Esophagus squamous epithelium (tissue), 5 donors: ENCODE measurements at regions not wholly inside any gene's neighbourhood (a gene's known extent, or its start where the extent isn't known, plus 50 kb on each side); places are given as distances from the start of the nearest gene placed in this dataset.

Experiments
- DNase-seq: peaks from one replicate; lab custom pipeline; 2025; lab: John Stamatoyannopoulos, UW
- H3K27ac ChIP-seq, 4 donors: fragments of 200-600 bp; sonication (generic); one replicate each; pipeline ENCODE4 v1.5.1; 2016 to 2019; ENCODE audit warnings: mild to moderate bottlenecking in 1 of 4
- H3K27me3 ChIP-seq, 4 donors: fragments of 200-600 bp; sonication (generic); 1 replicate in 3 of 4; 2 replicates in 1 of 4; pipeline versions ENCODE4 v1.5.1 to v1.6.0; 2017 to 2021; ENCODE audit warnings: antibody characterized with exemption in 1 of 4
- H3K36me3 ChIP-seq, 3 donors: fragments of 200-600 bp; sonication (generic); one replicate each; pipeline ENCODE4 v1.5.1; 2016 to 2019
- H3K4me1 ChIP-seq, 3 donors: fragments of 200-600 bp; sonication (generic); one replicate each; pipeline ENCODE4 v1.5.1; 2017 to 2019
- H3K4me3 ChIP-seq, 4 donors: fragments of 200-600 bp; sonication (generic); 1 replicate in 3 of 4; 2 replicates in 1 of 4; pipeline ENCODE4 v1.5.1; 2016 to 2019; ENCODE audit warnings: mild to moderate bottlenecking in 2 of 4, moderate library complexity in 1 of 4
- H3K9me3 ChIP-seq, 3 donors: fragments of 200-600 bp; sonication (generic); one replicate each; pipeline ENCODE4 v1.5.1; 2016 to 2019
- POLR2A ChIP-seq, 4 donors: fragments of 450-650 bp; IDR thresholded peaks; one replicate each; pipeline ENCODE4 v1.6.1; 2017; ENCODE audit warnings: antibody characterized with exemption in 4 of 4, mild to moderate bottlenecking in 4 of 4, moderate library complexity in 3 of 4
- WGBS, 2 donors: methylation state at CpG; one replicate each; pipeline ENCODE4 v1.1.5; 2018; 5-methylcytosine and 5-hydroxymethylcytosine counted together
- intact Hi-C: fragments of 100-400 bp; cut with DNase I; formaldehyde crosslinking; loops from one replicate; pipeline ENCODE4 v1.15.0; 2022
- TF ChIP-seq, protein P1 (sequence below), 6 experiments: fragments of 450-650 bp in 4 of 6; fragments of 200-600 bp in 2 of 6; sonication (generic) in 2 of 6; IDR thresholded peaks; one replicate each; pipeline ENCODE4 v1.5.1; 2016 to 2019; ENCODE audit warnings: antibody characterized with exemption in 6 of 6, mild to moderate bottlenecking in 4 of 6, moderate library complexity in 4 of 6
- donor health status: DM: yes; HTN: yes; CAD: no.

DNA sequence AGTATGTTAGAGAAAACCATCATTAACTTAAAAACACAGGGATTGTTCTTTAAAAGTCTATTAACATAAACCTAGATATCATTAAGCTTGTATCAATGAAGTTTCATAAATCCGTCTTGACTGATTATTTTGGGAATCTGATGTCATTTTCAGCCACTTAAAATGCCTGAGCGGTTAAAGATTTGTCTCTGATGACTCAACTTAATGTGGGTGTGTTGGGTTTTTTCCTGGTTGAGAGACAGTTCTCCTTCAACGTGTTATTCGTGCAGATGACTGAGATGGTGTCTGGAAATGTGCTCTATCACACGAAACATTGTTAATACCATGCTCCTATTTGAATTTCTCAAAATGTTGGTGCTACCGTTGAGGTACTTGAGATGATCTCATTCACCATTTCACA lies 227.3 kb upstream of the TENM3 start:
- no peaks in the 10 kb centered on the region for H3K36me3 ChIP-seq
- no peaks in the 10 kb centered on the region for H3K4me1 ChIP-seq
- WGBS, 2 donors = 42 to 58% methylated on average over 6 of the region's 6 CpGs
- intact Hi-C loops = no loop called here
- TF ChIP-seq POLR2A (IDR thresholded peaks at IDR 0.05) = no peak
- TF ChIP-seq, protein P1, sequence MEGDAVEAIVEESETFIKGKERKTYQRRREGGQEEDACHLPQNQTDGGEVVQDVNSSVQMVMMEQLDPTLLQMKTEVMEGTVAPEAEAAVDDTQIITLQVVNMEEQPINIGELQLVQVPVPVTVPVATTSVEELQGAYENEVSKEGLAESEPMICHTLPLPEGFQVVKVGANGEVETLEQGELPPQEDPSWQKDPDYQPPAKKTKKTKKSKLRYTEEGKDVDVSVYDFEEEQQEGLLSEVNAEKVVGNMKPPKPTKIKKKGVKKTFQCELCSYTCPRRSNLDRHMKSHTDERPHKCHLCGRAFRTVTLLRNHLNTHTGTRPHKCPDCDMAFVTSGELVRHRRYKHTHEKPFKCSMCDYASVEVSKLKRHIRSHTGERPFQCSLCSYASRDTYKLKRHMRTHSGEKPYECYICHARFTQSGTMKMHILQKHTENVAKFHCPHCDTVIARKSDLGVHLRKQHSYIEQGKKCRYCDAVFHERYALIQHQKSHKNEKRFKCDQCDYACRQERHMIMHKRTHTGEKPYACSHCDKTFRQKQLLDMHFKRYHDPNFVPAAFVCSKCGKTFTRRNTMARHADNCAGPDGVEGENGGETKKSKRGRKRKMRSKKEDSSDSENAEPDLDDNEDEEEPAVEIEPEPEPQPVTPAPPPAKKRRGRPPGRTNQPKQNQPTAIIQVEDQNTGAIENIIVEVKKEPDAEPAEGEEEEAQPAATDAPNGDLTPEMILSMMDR (IDR thresholded peaks at IDR 0.05) = no peak
- H3K27ac ChIP-seq = no peak overlapping the region
- H3K27me3 ChIP-seq = no peaks in the 10 kb centered on the region
- DNase-seq = no peak
- no peaks in the 10 kb centered on the region for H3K9me3 ChIP-seq
- no peak overlapping the region for H3K4me3 ChIP-seq

DNA sequence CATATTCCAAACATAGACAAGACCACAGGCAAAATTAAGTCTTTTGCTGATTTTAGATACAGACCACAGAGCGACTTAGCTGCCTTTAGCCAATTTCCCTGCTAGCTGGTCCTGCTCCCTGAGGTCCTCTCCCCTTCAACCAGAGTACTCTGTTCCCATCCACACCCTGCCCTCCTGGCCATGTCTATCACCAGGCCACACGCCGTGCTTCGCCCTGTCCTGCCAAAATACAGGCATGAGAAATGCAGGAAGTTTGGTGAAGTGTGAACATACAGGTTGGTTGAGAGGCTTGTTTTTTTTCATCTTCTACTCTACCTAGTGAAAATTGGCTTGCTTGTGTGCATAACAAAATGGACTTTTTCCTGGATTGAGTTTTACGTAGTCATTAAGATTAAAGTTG lies 226.2 kb upstream of the TENM3 start:
- Histone ChIP-seq H3K36me3 (no peaks in the 10 kb centered on the region), H3K9me3 (no peaks in the 10 kb centered on the region), H3K27ac (no peak overlapping the region), H3K27me3 (no peaks in the 10 kb centered on the region), H3K4me1 (no peaks in the 10 kb centered on the region), H3K4me3 (no peak overlapping the region)
- DNase-seq = no peak
- TF ChIP-seq POLR2A (IDR thresholded peaks at IDR 0.05) = no peak
- TF ChIP-seq, protein P1 (IDR thresholded peaks at IDR 0.05) = no peak
- 82 to 94% methylated on average over 5 of the region's 5 CpGs for WGBS, 2 donors
- intact Hi-C loops = no loop called here

DNA sequence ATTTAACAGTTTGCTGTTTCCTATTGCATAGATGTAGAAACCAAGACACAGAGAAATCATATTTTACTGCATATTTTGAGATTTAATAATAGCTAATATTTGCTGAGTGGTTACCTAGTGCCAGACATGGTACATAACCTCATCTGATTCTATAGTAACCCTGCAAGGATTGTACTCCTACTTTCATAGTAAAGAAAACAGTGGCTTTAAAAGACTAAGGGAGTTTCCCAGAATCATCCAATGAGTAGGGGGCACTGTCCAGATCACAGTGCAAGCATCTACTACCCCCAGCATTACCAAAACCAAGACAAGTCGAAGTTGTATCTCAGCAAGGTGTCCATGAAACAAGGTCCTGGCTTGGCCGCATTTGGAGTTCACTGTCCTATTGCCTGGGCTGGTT lies 224.5 kb upstream of the TENM3 start:
- no peak overlapping the region for H3K4me3 ChIP-seq
- H3K27ac ChIP-seq = no peak overlapping the region
- 83 to 88% methylated on average over 2 of the region's 2 CpGs for WGBS, 2 donors
- no peak for DNase-seq
- no peak for TF ChIP-seq POLR2A (IDR thresholded peaks at IDR 0.05)
- TF ChIP-seq, protein P1 (IDR thresholded peaks at IDR 0.05) = no peak
- no peaks in the 10 kb centered on the region for H3K27me3 ChIP-seq
- no peaks in the 10 kb centered on the region for H3K9me3 ChIP-seq
- no peaks in the 10 kb centered on the region for H3K4me1 ChIP-seq
- no peaks in the 10 kb centered on the region for H3K36me3 ChIP-seq
- intact Hi-C loops = no loop called here

DNA sequence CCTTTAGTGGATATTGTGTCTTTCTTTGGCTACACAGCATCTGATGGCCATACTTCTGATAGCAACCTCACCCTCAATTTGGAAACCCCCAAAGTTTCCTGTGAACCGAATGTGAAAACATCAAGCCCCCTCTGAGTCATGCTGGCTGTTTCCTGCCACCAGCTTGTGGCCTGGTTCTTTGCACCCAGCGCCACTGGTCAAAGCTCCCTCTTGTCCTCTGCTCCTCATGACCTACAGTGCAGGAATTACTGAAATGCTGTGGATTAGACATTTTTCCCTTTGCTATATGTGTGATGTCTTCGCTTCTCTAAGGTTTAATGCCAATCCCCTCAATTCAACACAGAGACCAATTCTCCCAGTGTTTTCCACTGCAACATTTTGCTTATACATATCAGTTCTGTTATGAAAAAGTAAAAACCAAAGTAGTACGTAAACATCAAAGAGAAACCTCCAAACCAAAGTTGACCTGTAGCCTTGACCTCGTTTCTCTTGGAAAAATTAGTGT lies 224.0 kb upstream of the TENM3 start:
- no peaks in the 10 kb centered on the region for H3K36me3 ChIP-seq
- H3K4me1 ChIP-seq = no peaks in the 10 kb centered on the region
- DNase-seq = no peak
- intact Hi-C loops = no loop called here
- H3K27ac ChIP-seq = no peak overlapping the region
- TF ChIP-seq POLR2A (IDR thresholded peaks at IDR 0.05) = no peak
- TF ChIP-seq, protein P1 (IDR thresholded peaks at IDR 0.05) = no peak
- no peaks in the 10 kb centered on the region for H3K9me3 ChIP-seq
- 69 to 74% methylated on average over 5 of the region's 5 CpGs for WGBS, 2 donors
- H3K4me3 ChIP-seq = no peak overlapping the region
- no peaks in the 10 kb centered on the region for H3K27me3 ChIP-seq

DNA sequence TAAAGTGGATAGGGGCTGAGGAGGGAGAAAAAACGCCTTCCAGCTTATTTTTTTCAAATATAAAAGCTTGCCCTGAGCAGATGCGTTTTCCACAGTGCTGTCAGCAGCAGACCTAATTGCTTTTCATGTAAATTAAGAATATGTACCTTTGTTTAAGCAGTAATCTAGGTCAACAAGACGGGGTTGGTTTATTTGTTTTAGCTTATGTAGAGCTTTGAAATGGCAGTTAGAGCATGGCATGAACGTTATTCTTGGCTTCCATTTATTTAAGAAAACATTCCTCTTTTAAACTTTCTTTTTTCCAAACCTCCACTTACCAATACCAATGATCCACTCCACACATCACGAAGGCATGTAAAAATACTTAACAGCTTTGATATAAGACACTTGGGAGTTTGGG lies 220.3 kb upstream of the TENM3 start:
- Histone ChIP-seq H3K4me3 (no peak overlapping the region), H3K9me3 (peaks cover 0 to 7% (median 0%) of the 10 kb centered on the region in 3 donors), H3K4me1 (no peaks in the 10 kb centered on the region), H3K27ac (no peak overlapping the region), H3K27me3 (no peaks in the 10 kb centered on the region), H3K36me3 (no peaks in the 10 kb centered on the region)
- no peak for TF ChIP-seq POLR2A (IDR thresholded peaks at IDR 0.05)
- TF ChIP-seq, protein P1 (IDR thresholded peaks at IDR 0.05) = no peak
- 18 to 23% methylated on average over 5 of the region's 5 CpGs for WGBS, 2 donors
- intact Hi-C loops = no loop called here
- no peak for DNase-seq
